GM19395 (cell line): ENCODE measurements at regions not wholly inside any gene's neighbourhood (a gene's known extent, or its start where the extent isn't known, plus 50 kb on each side); places are given as distances from the start of the nearest gene placed in this dataset.
A peak's percentile ranks its signal among the peaks of the same experiment; 100 is the strongest.
"Not testable (repeated sequence)": the region's sequence is repeated elsewhere in the genome, so short reads cannot be mapped to it uniquely, and the experiment has no call there.

ENCODE experiments used
- ATAC-seq: cut with Tn5 transposase; IDR thresholded peaks from one replicate; pipeline ENCODE4 v1.9.1; 2021; ENCODE audit warnings: mild to moderate bottlenecking, moderate library complexity; ENCODE audit not compliant: unreplicated experiment

DNA sequence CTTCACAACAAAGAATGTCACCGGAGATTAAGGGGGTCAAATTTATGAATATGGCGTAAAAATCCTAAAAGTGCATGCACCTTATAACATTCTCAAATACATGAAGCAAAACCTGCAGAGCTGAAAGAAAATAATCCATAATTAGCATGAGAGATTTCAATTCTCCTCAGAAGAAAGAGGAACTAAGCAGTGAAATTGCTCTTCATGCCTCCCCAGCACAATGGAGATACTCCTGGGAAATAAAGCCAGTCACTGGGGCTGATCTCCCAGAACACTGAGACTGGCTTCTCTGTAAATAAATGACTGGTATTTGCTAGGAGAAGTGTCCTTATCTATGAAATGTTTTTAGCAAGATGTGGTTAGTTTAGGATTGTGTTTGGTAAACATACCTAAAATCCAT lies 68.1 kb downstream of the GOLGA6L6 start:
- peak; percentile 66 for ATAC-seq

DNA sequence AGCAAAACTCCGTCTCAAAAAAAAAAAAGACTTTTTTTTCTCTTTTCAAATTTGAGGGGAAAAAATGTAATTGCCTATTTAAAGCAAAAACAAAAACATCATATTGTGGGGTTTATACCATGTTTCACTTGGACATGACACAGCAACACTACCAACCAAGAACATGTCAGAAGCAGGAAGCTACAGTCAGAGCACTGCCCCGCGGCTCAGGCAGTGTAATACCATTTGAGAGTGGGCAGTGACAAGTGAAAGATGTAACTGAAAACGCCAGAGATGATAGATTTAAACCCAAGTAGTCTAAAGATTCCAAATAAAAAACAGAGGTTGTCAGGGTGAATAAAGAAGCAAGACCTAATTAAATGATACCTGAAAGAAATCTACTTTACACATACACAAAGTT lies 68.6 kb downstream of the GOLGA6L6 start:
- ATAC-seq, result peak; percentile 69

DNA sequence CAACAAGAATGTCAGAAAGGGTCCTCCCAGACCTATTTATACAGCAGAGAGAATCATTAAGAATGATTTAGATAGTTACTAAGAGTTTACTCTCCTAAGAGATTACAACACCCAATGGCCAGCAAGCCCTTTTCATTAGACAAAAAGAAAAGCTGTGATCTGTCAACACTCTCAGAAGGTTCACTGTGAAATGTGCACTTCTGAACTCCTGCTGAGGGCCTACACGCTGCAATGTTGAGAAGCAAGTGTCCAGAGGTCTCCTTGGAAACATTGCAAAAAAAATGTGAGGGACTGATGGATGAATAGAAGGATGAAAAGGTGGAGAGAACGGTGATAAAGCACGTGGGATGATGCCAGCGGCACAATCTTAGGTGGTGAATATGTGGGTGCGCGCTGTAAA lies 70.8 kb downstream of the GOLGA6L6 start:
- ATAC-seq, result not testable (repeated sequence)

DNA sequence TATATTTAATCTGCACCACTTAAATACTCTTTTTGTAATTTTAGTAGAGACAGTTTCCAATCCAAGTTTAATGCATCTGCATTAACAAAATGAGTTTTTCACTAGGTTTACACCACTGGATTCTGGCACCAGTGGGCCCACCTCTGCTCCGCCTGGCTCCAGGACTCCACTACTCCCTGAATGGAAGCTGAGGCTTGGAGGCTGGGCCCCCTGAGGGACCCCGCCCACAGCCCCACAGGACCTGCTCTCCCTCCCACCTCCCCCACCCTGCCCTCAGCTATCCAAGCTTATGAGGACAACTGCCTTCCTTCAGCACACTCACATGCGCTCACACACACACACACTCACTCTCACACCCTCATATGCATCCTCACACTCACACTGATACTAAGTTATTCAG lies 100.5 kb downstream of the GOLGA6L6 start:
- not testable (repeated sequence) for ATAC-seq

DNA sequence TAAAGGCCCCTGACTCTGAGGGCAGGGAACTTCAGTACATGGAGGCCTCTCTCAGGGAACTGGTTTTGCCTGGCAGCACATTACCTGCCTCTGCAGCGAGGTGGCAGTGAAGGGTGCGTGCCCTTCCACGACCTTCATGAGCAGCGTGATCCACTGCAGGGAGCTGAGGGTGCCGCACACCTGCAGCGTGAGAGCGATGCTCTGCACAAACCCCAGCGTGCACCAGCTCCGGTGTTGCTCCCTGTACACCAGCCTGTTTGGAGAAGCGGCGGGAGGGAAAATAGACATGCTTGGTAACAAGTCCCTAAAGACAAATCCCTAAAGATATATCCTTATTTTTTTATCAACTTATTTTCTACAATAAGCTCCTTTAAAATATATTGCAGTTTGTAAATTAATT lies 101.2 kb downstream of the GOLGA6L6 start:
- ATAC-seq, result not testable (repeated sequence)

DNA sequence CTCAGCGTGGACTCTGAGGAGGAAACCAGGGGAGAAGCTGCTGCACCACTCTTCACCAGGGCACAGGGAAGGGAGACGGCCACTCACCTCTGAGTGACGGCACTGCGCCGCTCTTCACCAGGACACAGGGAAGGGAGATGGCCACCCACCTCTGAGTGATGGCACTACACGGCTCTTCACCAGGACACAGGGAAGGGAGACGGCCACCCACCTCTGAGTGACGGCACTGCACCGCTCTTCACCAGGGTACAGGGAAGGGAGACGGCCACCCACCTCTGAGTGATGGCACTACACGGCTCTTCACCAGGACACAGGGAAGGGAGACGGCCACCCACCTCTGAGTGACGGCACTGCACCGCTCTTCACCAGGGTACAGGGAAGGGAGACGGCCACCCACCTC lies 102.5 kb downstream of the GOLGA6L6 start:
- ATAC-seq, result not testable (repeated sequence)

DNA sequence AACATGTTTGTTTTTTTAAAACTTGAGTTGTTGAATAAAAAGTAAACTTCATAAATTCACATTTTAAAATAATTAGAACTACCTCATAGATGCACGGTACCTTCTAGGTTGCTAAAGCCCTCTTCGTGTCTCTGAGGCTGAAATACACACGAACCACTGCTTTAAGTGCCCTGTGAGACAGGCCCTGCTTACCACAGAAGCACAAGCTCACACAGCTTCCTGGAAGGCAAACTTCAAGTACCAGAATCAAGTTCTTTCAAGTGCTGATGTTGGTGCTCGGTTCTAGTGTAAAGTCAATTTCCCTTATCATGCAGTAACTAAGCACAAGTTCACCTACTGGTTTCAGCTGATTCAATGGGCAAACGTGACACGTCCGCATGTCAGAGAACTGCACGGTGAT lies 103.3 kb downstream of the GOLGA6L6 start:
- ATAC-seq, result not testable (repeated sequence)

DNA sequence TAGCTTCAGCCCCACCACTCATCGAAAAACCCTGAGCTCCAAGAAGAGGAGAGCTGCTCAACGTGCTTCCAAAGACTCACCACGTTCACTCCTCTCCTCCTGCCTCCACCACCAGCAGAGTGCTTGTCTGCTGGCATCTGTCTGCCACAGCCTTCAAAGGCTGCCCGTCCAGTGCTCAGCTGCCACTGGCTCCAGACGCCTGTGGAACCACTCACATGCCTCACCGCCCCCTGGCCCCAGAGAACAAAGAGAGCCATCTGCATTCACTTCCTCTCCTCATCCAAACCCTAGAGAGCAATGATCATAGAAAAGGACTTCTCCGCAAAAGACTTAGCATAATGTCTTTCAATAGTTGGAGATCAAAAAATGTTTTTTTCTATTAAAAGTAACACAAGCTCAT lies 108.1 kb downstream of the GOLGA6L6 start:
- ATAC-seq, result not testable (repeated sequence)

DNA sequence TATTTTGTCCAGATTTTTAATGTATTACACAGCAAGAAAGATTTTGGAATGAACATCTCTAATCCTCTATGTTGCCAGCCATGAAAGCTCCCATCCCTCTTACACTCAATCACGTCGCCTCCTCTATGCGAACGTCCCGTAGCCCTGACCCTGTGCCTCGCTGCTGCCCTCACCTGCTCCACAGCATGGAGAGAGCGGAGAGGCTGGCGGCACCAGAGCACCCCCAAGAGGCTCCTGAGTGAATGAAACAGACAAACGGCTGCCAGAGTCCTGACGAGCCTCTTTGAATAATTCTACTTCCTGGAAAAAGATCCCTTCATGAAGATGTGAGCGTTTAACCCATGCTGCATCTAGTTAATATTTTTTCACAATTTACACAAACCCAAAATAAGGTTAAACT lies 111.1 kb downstream of the GOLGA6L6 start:
- not testable (repeated sequence) for ATAC-seq

DNA sequence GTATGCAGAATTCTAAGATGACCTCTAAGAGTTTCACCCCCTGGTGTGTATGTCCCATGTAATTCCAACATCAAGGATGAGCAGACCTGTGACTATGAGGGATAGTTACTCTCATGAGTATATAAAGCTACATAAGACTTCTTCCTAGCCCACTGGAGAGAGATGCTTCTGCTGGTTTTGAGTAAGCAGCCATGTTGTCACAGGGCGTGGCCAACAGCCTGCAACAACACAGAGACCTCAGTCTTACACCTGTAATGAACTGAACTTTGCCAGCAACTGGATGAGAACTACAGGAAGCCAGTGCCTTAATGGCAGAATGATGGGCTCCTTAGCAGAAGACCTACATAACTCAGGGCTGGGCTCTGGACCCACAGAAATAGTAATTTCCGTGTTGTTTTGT lies 120.9 kb downstream of the GOLGA6L6 start:
- ATAC-seq, result not testable (repeated sequence)

DNA sequence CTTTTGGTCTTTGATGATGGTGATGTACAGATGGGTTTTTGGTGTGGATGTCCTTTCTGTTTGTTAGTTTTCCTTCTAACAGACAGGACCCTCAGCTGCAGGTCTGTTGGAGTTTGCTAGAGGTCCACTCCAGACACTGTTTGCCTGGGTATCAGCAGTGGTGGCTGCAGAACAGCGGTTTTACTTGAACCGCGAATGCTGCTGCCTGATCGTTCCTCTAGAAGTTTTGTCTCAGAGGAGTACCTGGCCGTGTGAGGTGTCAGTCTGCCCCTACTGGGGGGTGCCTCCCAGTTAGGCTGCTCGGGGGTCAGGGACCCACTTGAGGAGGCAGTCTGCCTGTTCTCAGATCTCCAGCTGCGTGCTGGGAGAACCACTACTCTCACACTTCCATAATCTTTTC lies 125.0 kb downstream of the GOLGA6L6 start:
- ATAC-seq, result not testable (repeated sequence)

DNA sequence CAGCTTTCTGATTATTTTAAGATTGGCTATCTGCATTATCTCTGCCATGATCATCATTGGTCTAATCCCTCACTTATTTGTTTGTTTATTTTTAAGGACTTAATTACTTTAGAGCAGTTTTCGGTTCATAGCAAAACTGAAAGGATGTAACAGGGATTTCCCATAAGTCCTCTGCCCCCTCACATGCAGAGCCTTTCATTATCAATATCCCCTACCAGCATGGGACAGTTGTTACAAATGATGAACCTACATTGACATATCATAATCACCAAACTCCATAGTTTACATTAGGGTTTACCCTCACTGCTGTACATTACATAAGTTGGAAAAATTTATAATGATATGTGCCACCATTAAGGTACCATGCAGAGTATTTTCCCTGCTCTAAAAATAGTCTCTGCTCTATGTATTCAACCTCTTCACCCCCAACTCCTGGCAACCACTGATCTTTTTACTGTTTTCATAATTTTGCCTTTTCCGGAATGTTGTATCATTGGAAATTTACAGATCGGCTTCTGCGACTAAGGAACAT lies 131.9 kb downstream of the GOLGA6L6 start:
- ATAC-seq, result not testable (repeated sequence)

DNA sequence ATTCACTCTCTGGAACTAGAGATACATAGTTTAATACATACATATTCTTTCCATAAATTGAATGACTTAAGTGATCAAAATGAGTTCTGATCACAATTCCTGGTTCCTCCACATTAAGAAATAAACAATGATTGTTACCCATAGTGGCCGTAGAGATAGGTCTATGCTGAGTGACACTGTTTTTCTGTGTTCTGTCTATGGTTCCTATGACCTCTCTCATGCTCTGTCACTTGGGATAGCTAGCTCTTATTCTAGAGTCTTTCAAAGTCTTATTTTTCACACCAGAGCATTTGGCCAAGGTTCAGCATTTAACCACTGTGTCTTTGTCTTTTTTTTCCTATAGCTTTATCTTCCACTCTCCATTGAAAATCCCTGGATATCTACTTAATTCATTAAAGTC lies 132.4 kb downstream of the GOLGA6L6 start:
- ATAC-seq, result no peak

DNA sequence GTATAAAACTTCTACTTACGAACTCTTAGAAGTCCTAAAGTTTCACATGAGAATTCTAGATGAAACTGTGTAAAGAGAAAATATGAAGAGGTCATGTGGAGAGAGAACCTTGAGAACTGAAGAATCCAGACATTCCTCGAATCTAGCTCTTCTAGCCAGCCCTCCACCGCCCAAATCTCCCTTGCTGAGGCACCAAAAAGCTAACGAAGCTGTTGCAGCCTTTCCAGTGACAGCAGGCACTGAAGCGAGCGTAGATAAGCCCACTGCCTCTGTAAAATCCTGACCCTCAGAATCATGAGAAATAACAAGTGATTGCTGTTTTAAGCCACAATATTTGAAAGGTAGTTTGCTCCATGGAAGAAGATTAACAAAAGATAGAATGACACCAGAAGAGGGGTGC lies 134.0 kb downstream of the GOLGA6L6 start:
- ATAC-seq, result no peak

DNA sequence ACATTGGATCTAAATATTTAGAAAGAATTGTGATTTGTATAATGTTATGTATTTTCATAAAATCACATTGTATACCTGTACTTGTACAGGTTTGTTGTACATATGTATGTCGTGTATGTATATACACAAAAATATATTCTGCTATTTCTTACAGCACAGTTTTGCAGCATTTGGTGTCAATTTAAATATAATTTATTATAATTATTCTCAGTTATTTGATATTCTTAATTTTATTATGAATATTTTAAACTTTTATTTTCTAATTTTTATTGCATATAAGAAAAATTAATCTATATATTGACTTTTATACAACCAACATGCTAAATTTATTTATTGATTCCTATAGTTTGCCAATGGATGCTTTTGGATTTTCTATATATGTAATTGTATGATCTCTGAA lies 137.0 kb downstream of the GOLGA6L6 start:
- ATAC-seq, result not testable (repeated sequence)

DNA sequence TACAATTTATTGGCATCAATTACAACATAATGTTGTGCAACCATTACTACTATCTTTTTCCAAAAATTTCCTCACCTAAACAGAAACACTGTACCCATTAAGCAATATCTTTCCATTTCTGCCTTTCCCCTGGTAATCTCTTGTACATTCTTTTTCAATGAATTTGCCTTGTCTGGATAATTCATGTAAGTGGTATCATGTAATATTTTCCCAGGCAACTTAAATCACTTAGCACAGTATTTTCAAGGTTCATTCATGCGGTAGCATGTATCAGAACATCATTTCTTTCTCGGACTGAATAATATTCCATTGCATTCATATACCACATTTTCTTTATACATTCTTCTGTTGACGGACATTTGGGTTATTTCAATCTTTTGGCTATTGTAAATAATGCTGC lies 139.0 kb downstream of the GOLGA6L6 start:
- ATAC-seq, result not testable (repeated sequence)

DNA sequence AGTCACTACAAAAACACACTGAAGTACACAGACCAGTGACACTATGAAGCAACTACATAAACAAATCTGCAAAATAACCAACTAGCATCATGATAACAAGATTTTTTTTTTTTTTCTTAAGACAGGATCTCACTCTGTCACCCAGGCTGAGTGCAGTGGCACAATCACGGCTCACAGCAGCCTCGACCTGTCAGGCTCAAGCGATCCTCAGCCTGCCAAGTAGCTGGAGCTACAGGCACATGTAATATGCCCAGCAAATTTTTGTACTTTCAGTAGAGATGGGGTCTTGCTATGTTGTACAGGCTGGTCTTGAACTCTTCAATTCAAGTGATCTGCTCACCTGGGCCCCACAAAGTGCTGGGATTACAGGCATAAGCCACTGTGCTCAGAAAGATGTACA lies 140.5 kb downstream of the GOLGA6L6 start:
- ATAC-seq, result not testable (repeated sequence)

DNA sequence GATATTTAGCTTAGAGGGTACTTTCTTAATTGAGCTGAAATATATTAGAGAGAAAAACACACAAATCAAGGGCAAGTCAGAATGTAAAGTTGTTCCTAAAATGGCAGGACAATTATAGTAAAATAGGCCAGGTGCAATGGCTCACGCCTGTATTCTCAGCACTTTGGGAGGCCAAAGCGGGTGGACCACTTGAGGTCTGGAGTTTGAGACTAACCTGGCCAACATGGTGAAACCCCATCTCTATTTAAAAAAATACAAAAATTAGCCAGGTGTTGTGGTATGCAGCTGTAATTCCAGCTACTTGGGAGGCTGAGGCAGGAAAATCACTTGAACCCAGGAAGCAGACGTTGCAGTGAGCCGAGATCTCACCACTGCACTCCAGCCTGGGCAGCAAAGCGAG lies 142.9 kb downstream of the GOLGA6L6 start:
- ATAC-seq, result not testable (repeated sequence)

DNA sequence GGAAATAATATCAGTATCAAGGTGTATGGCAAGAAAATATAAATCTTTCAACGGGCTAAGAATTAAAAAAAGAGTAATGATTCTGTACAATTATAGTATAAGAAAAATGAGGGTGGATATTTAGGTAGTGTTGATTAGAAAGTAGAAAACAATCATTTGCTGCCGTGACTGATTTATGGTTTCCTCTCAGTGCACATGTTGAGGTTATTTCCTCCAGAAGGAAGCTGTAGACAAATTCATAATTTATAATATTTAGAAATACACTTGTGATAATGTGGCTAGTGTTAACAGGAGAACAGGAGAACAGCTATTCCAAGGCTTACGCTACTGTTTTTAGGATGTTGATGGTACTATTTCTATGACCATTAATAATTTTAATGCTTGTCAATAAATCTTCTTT lies 153.4 kb downstream of the GOLGA6L6 start:
- not testable (repeated sequence) for ATAC-seq

DNA sequence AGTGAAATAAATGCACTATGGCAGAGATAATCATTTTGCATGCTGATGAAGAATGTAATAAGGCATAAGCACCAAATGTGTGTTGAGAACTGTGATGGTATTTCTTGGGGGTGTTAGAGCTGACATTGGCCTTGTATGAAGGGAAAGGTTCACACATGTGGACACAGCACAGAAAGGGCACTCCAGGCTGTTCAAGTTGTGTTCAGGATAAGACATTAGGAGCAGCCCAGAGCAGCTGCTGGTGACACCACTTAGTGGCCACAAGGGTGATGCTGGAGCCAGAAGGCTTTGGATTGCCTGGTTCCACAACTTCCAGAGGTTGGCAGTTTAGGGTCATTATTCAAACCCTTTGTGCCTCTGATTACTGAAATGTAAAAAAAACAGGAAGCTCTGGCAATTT lies 155.4 kb downstream of the GOLGA6L6 start:
- no peak for ATAC-seq

DNA sequence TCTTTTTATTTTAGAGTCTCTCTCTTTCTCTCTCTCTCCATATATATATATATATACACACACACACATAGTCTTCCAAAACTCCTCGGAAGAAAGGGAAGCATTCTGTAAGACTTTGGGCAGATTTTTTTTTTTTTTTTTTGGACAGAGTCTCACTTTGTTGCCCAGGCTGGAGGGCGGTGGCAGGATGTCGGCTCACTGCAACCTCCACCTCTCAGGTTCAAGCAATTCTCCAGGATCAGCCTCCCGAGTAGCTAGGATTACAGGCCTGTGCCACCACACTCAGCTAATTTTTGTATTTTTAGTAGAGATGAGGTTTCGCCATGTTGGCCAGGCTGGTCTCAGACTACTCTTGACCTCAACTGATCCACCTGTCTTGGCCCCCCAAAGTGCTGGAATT lies 161.4 kb downstream of the GOLGA6L6 start:
- ATAC-seq, result not testable (repeated sequence)

DNA sequence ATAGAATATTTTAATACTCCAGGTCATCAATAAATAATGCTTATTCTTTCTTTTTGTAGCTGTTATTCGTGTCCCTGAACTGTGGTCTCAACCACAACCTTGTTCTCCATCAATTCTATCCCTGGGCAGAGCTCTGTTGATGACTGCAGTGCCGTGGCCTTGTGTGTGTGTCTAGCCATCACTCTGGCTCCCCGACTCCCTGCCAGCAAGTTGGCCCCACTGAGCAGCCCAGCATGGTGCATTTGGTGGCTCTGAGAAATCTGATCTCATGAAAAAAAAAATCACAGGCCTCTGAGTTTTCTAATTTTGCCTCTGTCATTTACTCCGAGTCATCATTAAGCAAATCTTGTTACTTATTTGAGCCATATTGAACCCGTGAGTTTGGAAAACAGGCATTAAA lies 164.7 kb downstream of the GOLGA6L6 start:
- no peak for ATAC-seq

DNA sequence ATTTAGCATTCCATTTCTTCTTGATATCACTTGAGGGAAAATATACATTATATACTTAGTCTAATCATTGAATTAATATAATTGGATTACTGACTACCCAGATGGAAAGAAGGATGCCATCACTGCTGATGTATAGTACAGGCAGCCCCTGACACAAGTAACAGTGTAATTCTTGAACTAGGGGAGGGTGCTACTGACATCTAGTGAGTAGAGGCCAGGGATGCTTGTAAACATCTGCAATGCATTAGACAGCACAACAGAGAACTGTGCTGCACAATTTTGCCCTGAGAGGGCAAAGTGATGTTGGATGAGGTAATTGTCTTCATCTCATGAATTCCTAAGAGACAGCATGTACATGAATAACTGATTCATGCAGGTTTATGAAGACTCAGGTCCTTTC lies 169.2 kb downstream of the GOLGA6L6 start:
- not testable (repeated sequence) for ATAC-seq
